ENCODE measurements at regions not wholly inside any gene's neighbourhood (a gene's known extent, or its start where the extent isn't known, plus 50 kb on each side); places are given as distances from the start of the nearest gene placed in this dataset.

- TF ChIP-seq TAF1 (IDR thresholded peaks at IDR 0.05; ENCODE audit: low read depth, low read length): no peak
- TF ChIP-seq POLR2AphosphoS5 (IDR thresholded peaks at IDR 0.05; ENCODE audit: low read depth, low read length): no peak
- no peak for TF ChIP-seq SPI1 (IDR thresholded peaks at IDR 0.05; ENCODE audit: low read depth, low read length)
- no peak for TF ChIP-seq PAX5 (IDR thresholded peaks at IDR 0.05; ENCODE audit: insufficient read depth, low read length, severe bottlenecking)
- TF ChIP-seq POU2F2 (IDR thresholded peaks at IDR 0.05; ENCODE audit: low read depth, low read length): no peak
- no peak for TF ChIP-seq POLR2A (IDR thresholded peaks at IDR 0.05; ENCODE audit: low read depth, low read length)
- DNase-seq (ENCODE audit: insufficient read length, low spot score) (no peak), FAIRE-seq (no peak)
Observed at GRCh38 chr3:177934001-177934891, 602.0 kb upstream of the KCNMB2 start.

GRCh38 chr3:177935047-177935446, 601.2 kb upstream of the KCNMB2 start:
- FAIRE-seq (no peak), DNase-seq (ENCODE audit: insufficient read length, low spot score) (no peak)
- TF ChIP-seq POLR2AphosphoS5 (IDR thresholded peaks at IDR 0.05; ENCODE audit: low read depth, low read length) (no peak), POU2F2 (IDR thresholded peaks at IDR 0.05; ENCODE audit: low read depth, low read length) (no peak), PAX5 (IDR thresholded peaks at IDR 0.05; ENCODE audit: insufficient read depth, low read length, severe bottlenecking) (no peak), SPI1 (IDR thresholded peaks at IDR 0.05; ENCODE audit: low read depth, low read length) (no peak), POLR2A (IDR thresholded peaks at IDR 0.05; ENCODE audit: low read depth, low read length) (no peak), TAF1 (IDR thresholded peaks at IDR 0.05; ENCODE audit: low read depth, low read length) (no peak)

GRCh38 chr3:177936721-177937120, 599.5 kb upstream of the KCNMB2 start:
- no peak for DNase-seq (ENCODE audit: insufficient read length, low spot score)
- FAIRE-seq: no peak
- TF ChIP-seq POLR2AphosphoS5 (IDR thresholded peaks at IDR 0.05; ENCODE audit: low read depth, low read length): no peak
- TF ChIP-seq POLR2A (IDR thresholded peaks at IDR 0.05; ENCODE audit: low read depth, low read length): no peak
- TF ChIP-seq POU2F2 (IDR thresholded peaks at IDR 0.05; ENCODE audit: low read depth, low read length): no peak
- no peak for TF ChIP-seq SPI1 (IDR thresholded peaks at IDR 0.05; ENCODE audit: low read depth, low read length)
- TF ChIP-seq PAX5 (IDR thresholded peaks at IDR 0.05; ENCODE audit: insufficient read depth, low read length, severe bottlenecking): no peak
- TF ChIP-seq TAF1 (IDR thresholded peaks at IDR 0.05; ENCODE audit: low read depth, low read length): no peak

GRCh38 chr3:177942911-177943310, 593.3 kb upstream of the KCNMB2 start:
- no peak for DNase-seq (ENCODE audit: insufficient read length, low spot score)
- TF ChIP-seq POLR2A (IDR thresholded peaks at IDR 0.05; ENCODE audit: low read depth, low read length) (no peak), POLR2AphosphoS5 (IDR thresholded peaks at IDR 0.05; ENCODE audit: low read depth, low read length) (no peak), TAF1 (IDR thresholded peaks at IDR 0.05; ENCODE audit: low read depth, low read length) (no peak), PAX5 (IDR thresholded peaks at IDR 0.05; ENCODE audit: insufficient read depth, low read length, severe bottlenecking) (no peak), SPI1 (IDR thresholded peaks at IDR 0.05; ENCODE audit: low read depth, low read length) (no peak)
- FAIRE-seq: no peak

- no peak for TF ChIP-seq TAF1 (IDR thresholded peaks at IDR 0.05; ENCODE audit: low read depth, low read length)
- no peak for TF ChIP-seq POU2F2 (IDR thresholded peaks at IDR 0.05; ENCODE audit: low read depth, low read length)
- no peak for TF ChIP-seq PAX5 (IDR thresholded peaks at IDR 0.05; ENCODE audit: insufficient read depth, low read length, severe bottlenecking)
- FAIRE-seq (no peak), DNase-seq (ENCODE audit: insufficient read length, low spot score) (no peak)
Observed at GRCh38 chr3:177944228-177944661, 592.0 kb upstream of the KCNMB2 start.

GRCh38 chr3:177946048-177946447, 590.2 kb upstream of the KCNMB2 start:
- DNase-seq (ENCODE audit: insufficient read length, low spot score) (no peak), FAIRE-seq (no peak)
- no peak for TF ChIP-seq POLR2A (IDR thresholded peaks at IDR 0.05; ENCODE audit: low read depth, low read length)
- TF ChIP-seq TAF1 (IDR thresholded peaks at IDR 0.05; ENCODE audit: low read depth, low read length): no peak
- no peak for TF ChIP-seq SPI1 (IDR thresholded peaks at IDR 0.05; ENCODE audit: low read depth, low read length)
- TF ChIP-seq POU2F2 (IDR thresholded peaks at IDR 0.05; ENCODE audit: low read depth, low read length): no peak
- no peak for TF ChIP-seq PAX5 (IDR thresholded peaks at IDR 0.05; ENCODE audit: insufficient read depth, low read length, severe bottlenecking)
- no peak for TF ChIP-seq POLR2AphosphoS5 (IDR thresholded peaks at IDR 0.05; ENCODE audit: low read depth, low read length)

GRCh38 chr3:177946497-177946896, 589.7 kb upstream of the KCNMB2 start:
- TF ChIP-seq TAF1 (IDR thresholded peaks at IDR 0.05; ENCODE audit: low read depth, low read length): no peak
- no peak for TF ChIP-seq SPI1 (IDR thresholded peaks at IDR 0.05; ENCODE audit: low read depth, low read length)
- no peak for TF ChIP-seq PAX5 (IDR thresholded peaks at IDR 0.05; ENCODE audit: insufficient read depth, low read length, severe bottlenecking)
- no peak for TF ChIP-seq POLR2A (IDR thresholded peaks at IDR 0.05; ENCODE audit: low read depth, low read length)
- no peak for TF ChIP-seq POLR2AphosphoS5 (IDR thresholded peaks at IDR 0.05; ENCODE audit: low read depth, low read length)
- TF ChIP-seq POU2F2 (IDR thresholded peaks at IDR 0.05; ENCODE audit: low read depth, low read length): no peak
- DNase-seq (ENCODE audit: insufficient read length, low spot score) (no peak), FAIRE-seq (no peak)

- TF ChIP-seq POLR2AphosphoS5 (IDR thresholded peaks at IDR 0.05; ENCODE audit: low read depth, low read length) (no peak), SPI1 (IDR thresholded peaks at IDR 0.05; ENCODE audit: low read depth, low read length) (no peak), POLR2A (IDR thresholded peaks at IDR 0.05; ENCODE audit: low read depth, low read length) (no peak), PAX5 (IDR thresholded peaks at IDR 0.05; ENCODE audit: insufficient read depth, low read length, severe bottlenecking) (no peak), POU2F2 (IDR thresholded peaks at IDR 0.05; ENCODE audit: low read depth, low read length) (no peak)
- DNase-seq (ENCODE audit: insufficient read length, low spot score) (no peak), FAIRE-seq (no peak)
Observed at GRCh38 chr3:177946936-177947335, 589.3 kb upstream of the KCNMB2 start.

GRCh38 chr3:177947901-177948300, 588.3 kb upstream of the KCNMB2 start:
- FAIRE-seq: no peak
- TF ChIP-seq POLR2AphosphoS5 (IDR thresholded peaks at IDR 0.05; ENCODE audit: low read depth, low read length): no peak
- no peak for TF ChIP-seq TAF1 (IDR thresholded peaks at IDR 0.05; ENCODE audit: low read depth, low read length)
- TF ChIP-seq POLR2A (IDR thresholded peaks at IDR 0.05; ENCODE audit: low read depth, low read length): no peak
- no peak for TF ChIP-seq POU2F2 (IDR thresholded peaks at IDR 0.05; ENCODE audit: low read depth, low read length)
- no peak for TF ChIP-seq SPI1 (IDR thresholded peaks at IDR 0.05; ENCODE audit: low read depth, low read length)
- TF ChIP-seq PAX5 (IDR thresholded peaks at IDR 0.05; ENCODE audit: insufficient read depth, low read length, severe bottlenecking): no peak

More at GRCh38 chr3:177947901-177948300, 588.3 kb upstream of the KCNMB2 start:
- DNase-seq (ENCODE audit: insufficient read length, low spot score): no peak

All from GM12891 (cell line).